Keratinocyte (primary cell): ENCODE measurements at regions not wholly inside any gene's neighbourhood (a gene's known extent, or its start where the extent isn't known, plus 50 kb on each side); places are given as distances from the start of the nearest gene placed in this dataset.
"Not testable (repeated sequence)": the region's sequence is repeated elsewhere in the genome, so short reads cannot be mapped to it uniquely, and the experiment has no call there.

ENCODE experiments used
- DNase-seq: peaks from one replicate; pipeline ENCODE4 v3.0.0-alpha.2; 2011; ENCODE audit warnings: low read depth, missing footprints, low spot score
- FAIRE-seq: peaks from 2 replicates; lab custom pipeline; 2011; peaks lifted over from hg19 to GRCh38; lab: Jason Lieb, UNC
- H2AFZ ChIP-seq: 2 replicates; pipeline ENCODE4 v1.6.0; 2012; ENCODE audit warnings: low read length, control low read depth, inconsistent platforms; ENCODE audit not compliant: control insufficient read depth
- H3K27ac ChIP-seq: 2 replicates; pipeline ENCODE4 v1.5.1; 2011; ENCODE audit warnings: low read length; ENCODE audit not compliant: control insufficient read depth, insufficient read depth
- H3K27me3 ChIP-seq: 3 replicates; pipeline ENCODE4 v1.6.0; 2011; ENCODE audit warnings: low read length; ENCODE audit not compliant: control insufficient read depth, insufficient read depth; ENCODE audit errors: extremely low read depth
- H3K36me3 ChIP-seq, 2 experiments: 2 replicates in 1 of 2; 3 replicates in 1 of 2; pipeline ENCODE4 v1.5.1; 2011; ENCODE audit warnings: low read length in 2 of 2, mild to moderate bottlenecking in 1 of 2; ENCODE audit not compliant: control insufficient read depth in 2 of 2, insufficient read depth in 2 of 2; ENCODE audit errors: extremely low read depth in 1 of 2
- H3K4me1 ChIP-seq: 3 replicates; pipeline ENCODE4 v1.5.1; 2011; ENCODE audit warnings: low read length; ENCODE audit not compliant: control insufficient read depth, insufficient read depth; ENCODE audit errors: extremely low read depth
- H3K4me2 ChIP-seq: 3 replicates; pipeline ENCODE4 v1.6.0; 2011; ENCODE audit warnings: low read depth, low read length; ENCODE audit not compliant: control insufficient read depth, insufficient read depth; ENCODE audit errors: extremely low read depth
- H3K4me3 ChIP-seq, 3 experiments: fragments of 200-600 bp in 1 of 3; sonication (generic) in 1 of 3; 2 replicates in 2 of 3; 3 replicates in 1 of 3; pipeline ENCODE4 v1.5.1; 2011 to 2016; ENCODE audit warnings: low read length in 3 of 3, mild to moderate bottlenecking in 3 of 3, control low read depth in 2 of 3, inconsistent platforms in 1 of 3, low read depth in 1 of 3, mixed read lengths in 1 of 3, mixed run types in 1 of 3, moderate library complexity in 1 of 3; ENCODE audit not compliant: control insufficient read depth in 2 of 3, insufficient read depth in 2 of 3; ENCODE audit errors: extremely low read depth in 1 of 3
- H3K79me2 ChIP-seq: 2 replicates; pipeline ENCODE4 v1.6.0; 2012; ENCODE audit warnings: low read length; ENCODE audit not compliant: control insufficient read depth, insufficient read depth
- H3K9ac ChIP-seq: 3 replicates; pipeline ENCODE4 v1.6.0; 2011; ENCODE audit warnings: low read length; ENCODE audit not compliant: control insufficient read depth, insufficient read depth; ENCODE audit errors: extremely low read depth
- H3K9me1 ChIP-seq: 3 replicates; pipeline ENCODE4 v1.6.0; 2011; ENCODE audit warnings: low read length; ENCODE audit not compliant: control insufficient read depth, insufficient read depth; ENCODE audit errors: extremely low read depth
- H3K9me3 ChIP-seq: 2 replicates; pipeline ENCODE4 v1.5.1; 2012; ENCODE audit warnings: low read depth, low read length; ENCODE audit not compliant: control insufficient read depth
- H4K20me1 ChIP-seq: 3 replicates; pipeline ENCODE4 v1.6.0; 2011; ENCODE audit warnings: low read length; ENCODE audit not compliant: control insufficient read depth, insufficient read depth; ENCODE audit errors: extremely low read depth
- EZH2 ChIP-seq: IDR thresholded peaks from one replicate; pipeline ENCODE4 v1.6.1; 2012; ENCODE audit warnings: inconsistent platforms, mild to moderate bottlenecking, low read length, moderate library complexity
- dilution Hi-C: fragments of 300-500 bp; cut with MboI; formaldehyde crosslinking; loops from one replicate; pipeline ENCODE4 v1.7.0; 2020; ENCODE audit warnings: low sequenced_read_pairs; ENCODE audit not compliant: extremely low pct_ligation_motif_present
- TF ChIP-seq, protein P1 (sequence below), 3 experiments: IDR thresholded peaks in 1 of 3; conservative IDR thresholded peaks in 1 of 3; optimal IDR thresholded peaks in 1 of 3; 2 replicates in 2 of 3; 3 replicates in 1 of 3; pipeline versions ENCODE3 to v1.5.1; 2011; ENCODE audit warnings: low read length in 3 of 3, mild to moderate bottlenecking in 3 of 3, moderate library complexity in 2 of 3, control low read depth in 1 of 3, inconsistent platforms in 1 of 3; ENCODE audit not compliant: insufficient read depth in 2 of 3; ENCODE audit errors: extremely low read depth in 1 of 3

DNA sequence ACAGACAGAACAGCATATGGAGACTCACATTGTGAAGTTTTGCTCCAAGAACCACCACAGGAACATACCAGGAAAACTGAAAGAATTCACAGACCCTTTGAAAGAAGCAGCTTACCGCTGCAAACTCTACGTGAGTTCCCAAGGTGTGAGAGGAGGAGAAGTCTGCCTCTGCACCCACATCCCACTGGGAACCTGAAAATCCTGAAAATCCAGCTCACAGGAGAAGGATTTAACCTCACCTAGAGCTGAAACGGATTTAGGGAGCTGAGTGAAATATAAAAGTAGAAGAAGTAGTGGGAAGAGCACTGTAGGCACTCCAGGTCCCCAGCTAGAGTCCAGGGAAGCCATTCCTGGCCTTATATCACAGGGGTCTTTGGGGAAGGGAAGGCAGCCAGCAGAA lies 80.0 kb downstream of the FHIP1A start:
- no peaks in the 10 kb centered on the region for H3K27me3 ChIP-seq
- H3K79me2 ChIP-seq = no peaks in the 10 kb centered on the region
- H3K9me3 ChIP-seq = no peaks in the 10 kb centered on the region
- no peak overlapping the region for H3K4me2 ChIP-seq
- H2AFZ ChIP-seq = no peak overlapping the region
- peaks cover 18% of the 10 kb centered on the region for H3K4me1 ChIP-seq
- H3K4me3 ChIP-seq = no peak overlapping the region
- no peak overlapping the region for H3K9ac ChIP-seq
- H3K36me3 ChIP-seq = no peaks in the 10 kb centered on the region
- DNase-seq (no peak), FAIRE-seq (no peak)
- dilution Hi-C loops = no loop called here
- no peaks in the 10 kb centered on the region for H4K20me1 ChIP-seq
- TF ChIP-seq EZH2 = no peak
- TF ChIP-seq, protein P1, sequence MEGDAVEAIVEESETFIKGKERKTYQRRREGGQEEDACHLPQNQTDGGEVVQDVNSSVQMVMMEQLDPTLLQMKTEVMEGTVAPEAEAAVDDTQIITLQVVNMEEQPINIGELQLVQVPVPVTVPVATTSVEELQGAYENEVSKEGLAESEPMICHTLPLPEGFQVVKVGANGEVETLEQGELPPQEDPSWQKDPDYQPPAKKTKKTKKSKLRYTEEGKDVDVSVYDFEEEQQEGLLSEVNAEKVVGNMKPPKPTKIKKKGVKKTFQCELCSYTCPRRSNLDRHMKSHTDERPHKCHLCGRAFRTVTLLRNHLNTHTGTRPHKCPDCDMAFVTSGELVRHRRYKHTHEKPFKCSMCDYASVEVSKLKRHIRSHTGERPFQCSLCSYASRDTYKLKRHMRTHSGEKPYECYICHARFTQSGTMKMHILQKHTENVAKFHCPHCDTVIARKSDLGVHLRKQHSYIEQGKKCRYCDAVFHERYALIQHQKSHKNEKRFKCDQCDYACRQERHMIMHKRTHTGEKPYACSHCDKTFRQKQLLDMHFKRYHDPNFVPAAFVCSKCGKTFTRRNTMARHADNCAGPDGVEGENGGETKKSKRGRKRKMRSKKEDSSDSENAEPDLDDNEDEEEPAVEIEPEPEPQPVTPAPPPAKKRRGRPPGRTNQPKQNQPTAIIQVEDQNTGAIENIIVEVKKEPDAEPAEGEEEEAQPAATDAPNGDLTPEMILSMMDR (optimal IDR thresholded peaks at IDR 0.05 in 1 of 3, IDR thresholded peaks at IDR 0.05 in 1 of 3, conservative IDR thresholded peaks at IDR 0.05 in 1 of 3; ENCODE audit: extremely low read depth in 1 of 3, insufficient read depth in 2 of 3, low read length in 3 of 3) = no peak
- H3K9me1 ChIP-seq = no peaks in the 10 kb centered on the region
- H3K27ac ChIP-seq = no peak overlapping the region

DNA sequence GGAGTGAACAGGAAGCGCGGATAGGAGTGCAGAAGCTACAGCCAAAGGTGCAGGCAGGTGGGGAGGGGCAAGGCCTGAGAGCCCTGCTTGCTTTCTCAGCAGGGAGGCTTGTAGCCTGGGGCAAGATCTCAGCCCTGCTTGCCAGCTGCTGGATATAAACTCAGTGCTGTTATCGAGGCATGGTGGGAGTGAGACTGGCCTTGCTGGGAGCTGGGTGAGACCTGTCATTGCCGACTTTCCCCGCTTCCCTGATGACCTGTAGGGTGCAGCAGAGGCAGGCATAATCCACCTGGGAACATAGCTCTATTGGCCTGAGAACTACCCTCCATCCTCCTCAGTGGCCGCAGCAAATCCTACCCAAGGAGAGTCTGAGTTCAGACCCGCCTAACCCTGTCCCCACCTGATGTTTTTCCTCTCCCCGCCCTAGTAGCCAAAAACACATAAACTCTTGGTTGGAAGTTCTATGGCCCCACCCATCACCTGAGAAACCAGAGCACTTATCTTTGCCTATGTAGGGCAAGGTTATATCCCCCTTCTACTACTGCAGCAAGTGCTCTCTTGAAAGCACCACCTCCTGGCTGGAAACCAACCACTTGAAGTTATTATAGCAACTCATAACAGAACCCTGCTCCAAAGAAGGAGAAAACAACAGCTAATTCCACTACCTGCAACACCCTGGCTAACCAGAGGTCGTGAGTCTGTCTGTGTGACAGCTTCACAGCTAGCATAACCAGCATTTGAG lies 80.7 kb downstream of the FHIP1A start:
- Histone ChIP-seq H3K27me3 (no peaks in the 10 kb centered on the region), H3K9me1 (no peaks in the 10 kb centered on the region), H3K4me1 (peaks cover 12% of the 10 kb centered on the region), H3K9ac (no peak overlapping the region), H2AFZ (no peak overlapping the region), H3K4me3 (no peak overlapping the region), H3K9me3 (no peaks in the 10 kb centered on the region), H3K79me2 (no peaks in the 10 kb centered on the region), H3K36me3 (no peaks in the 10 kb centered on the region), H3K27ac (no peak overlapping the region), H3K4me2 (no peak overlapping the region), H4K20me1 (no peaks in the 10 kb centered on the region)
- DNase-seq = no peak
- FAIRE-seq = no peak
- TF ChIP-seq EZH2 = no peak
- TF ChIP-seq, protein P1 (optimal IDR thresholded peaks at IDR 0.05 in 1 of 3, IDR thresholded peaks at IDR 0.05 in 1 of 3, conservative IDR thresholded peaks at IDR 0.05 in 1 of 3; ENCODE audit: extremely low read depth in 1 of 3, insufficient read depth in 2 of 3, low read length in 3 of 3) = peak in 2 of 3 experiments; percentile 18 to 59
- dilution Hi-C loops = no loop called here

DNA sequence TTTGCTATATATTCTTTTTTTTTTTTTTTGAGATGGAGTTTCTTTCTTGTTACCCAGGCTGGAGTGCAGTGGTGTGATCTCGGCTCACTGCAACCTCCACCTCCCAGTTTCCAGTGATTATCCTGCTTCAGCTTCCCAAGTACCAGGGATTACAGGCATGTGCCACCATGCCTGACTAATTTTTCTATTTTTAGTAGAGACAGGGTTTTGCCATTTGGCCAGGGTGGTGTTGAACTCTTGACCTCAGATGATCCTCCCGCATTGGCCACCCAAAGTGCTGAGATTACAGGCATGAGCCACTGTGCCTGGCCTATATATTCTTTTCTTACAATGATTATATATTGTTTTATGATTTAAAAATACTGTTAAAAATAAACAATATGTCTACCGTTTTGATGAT lies 86.6 kb downstream of the FHIP1A start:
- H3K4me3 ChIP-seq, H3K27me3 ChIP-seq, H2AFZ ChIP-seq, H3K79me2 ChIP-seq, H3K36me3 ChIP-seq, H3K4me1 ChIP-seq, FAIRE-seq, H3K4me2 ChIP-seq, H3K9me3 ChIP-seq, H3K9ac ChIP-seq, H3K9me1 ChIP-seq, dilution Hi-C loops, H3K27ac ChIP-seq, DNase-seq, H4K20me1 ChIP-seq: not testable (repeated sequence)

GRCh38 chr4:151511548-151511947 lies 102.6 kb downstream of the FHIP1A start:
- H3K9ac ChIP-seq, dilution Hi-C loops, H3K36me3 ChIP-seq, FAIRE-seq, H3K4me1 ChIP-seq, H3K9me1 ChIP-seq, H2AFZ ChIP-seq, H4K20me1 ChIP-seq, H3K79me2 ChIP-seq, DNase-seq, H3K27me3 ChIP-seq, H3K4me3 ChIP-seq, H3K4me2 ChIP-seq, H3K27ac ChIP-seq, H3K9me3 ChIP-seq: not testable (repeated sequence)
